ENCODE measurements at regions not wholly inside any gene's neighbourhood (a gene's known extent, or its start where the extent isn't known, plus 50 kb on each side); places are given as distances from the start of the nearest gene placed in this dataset.

DNA sequence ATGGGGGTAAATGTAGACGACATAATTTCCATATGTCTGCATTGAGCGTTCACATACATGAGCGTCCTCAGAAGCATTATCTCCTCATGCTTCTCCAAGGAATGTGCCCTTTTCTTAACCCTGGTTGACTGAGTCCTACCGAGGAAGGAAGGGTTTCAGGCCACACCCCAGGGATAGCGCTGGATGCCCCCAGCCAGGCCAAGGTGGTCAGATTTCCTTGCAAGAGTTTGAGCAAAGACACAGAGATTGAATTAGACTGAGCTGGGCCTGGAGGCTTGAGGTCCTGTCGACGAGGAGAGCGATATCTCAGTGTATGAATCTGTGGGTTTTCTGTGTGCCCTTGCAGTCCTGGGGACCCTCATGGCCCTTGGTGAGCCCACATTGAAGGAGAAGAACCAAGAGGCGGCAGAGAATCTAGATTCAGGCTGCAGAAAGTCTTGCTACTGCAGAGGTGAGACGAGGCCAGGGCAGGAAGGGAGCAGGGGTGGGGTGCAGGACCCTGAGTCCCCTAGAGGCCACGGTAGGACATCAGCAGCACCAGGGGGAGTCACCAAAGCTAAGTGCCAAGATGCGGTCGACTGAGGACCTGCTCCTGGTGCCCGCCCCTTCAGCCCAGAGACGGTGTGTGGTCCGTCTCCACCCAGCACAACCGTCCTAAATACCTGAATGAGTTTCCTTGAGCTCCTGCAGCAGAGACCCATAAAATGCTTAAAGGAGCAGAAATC is 94.7 kb upstream of the DIO3 start:
- H3K14ac ChIP-seq (ENCODE audit: low read length in 2 of 2): no peak overlapping the region
- no peaks in the 10 kb centered on the region for H3K36me3 ChIP-seq (ENCODE audit: control insufficient read depth in 1 of 2, insufficient read depth in 2 of 2, low read depth in 1 of 2, low read length in 2 of 2)
- H4K8ac ChIP-seq (ENCODE audit: low read length): no peak overlapping the region
- H3K27me3 ChIP-seq (ENCODE audit: control insufficient read depth in 1 of 2, insufficient read depth in 1 of 2, low read length in 2 of 2): peaks cover 13 to 23% of the 10 kb centered on the region in 2 experiments
- H3K27ac ChIP-seq (ENCODE audit: low read length, poor library complexity, severe bottlenecking): no peak overlapping the region
- no peak for DNase-seq
- H3K9me3 ChIP-seq (ENCODE audit: control insufficient read depth, low read length): no peaks in the 10 kb centered on the region
- no peak overlapping the region for H2BK15ac ChIP-seq (ENCODE audit: low read depth, poor library complexity, severe bottlenecking)
- no peak overlapping the region for H3K9ac ChIP-seq (ENCODE audit: low read length)
- no peak overlapping the region for H3K4ac ChIP-seq (ENCODE audit: low read depth in 1 of 2, low read length in 2 of 2)
- H3K23ac ChIP-seq (ENCODE audit: low read length in 2 of 2): no peak overlapping the region
- 82% methylated on average over 17 of the region's 17 CpGs for WGBS
- H3K4me1 ChIP-seq (ENCODE audit: control insufficient read depth, insufficient read depth, low read depth, low read length): no peaks in the 10 kb centered on the region
- no peak overlapping the region for H2BK120ac ChIP-seq (ENCODE audit: low read depth, low read length)
- no peak overlapping the region for H2BK12ac ChIP-seq (ENCODE audit: low read length in 2 of 2)
- H3K18ac ChIP-seq (ENCODE audit: low read depth in 1 of 2, low read length in 2 of 2): no peak overlapping the region
- no peak overlapping the region for H2BK5ac ChIP-seq (ENCODE audit: low read depth, low read length, poor library complexity, severe bottlenecking)
- H2AFZ ChIP-seq (ENCODE audit: low read depth, low read length): no peak overlapping the region
- H3K79me1 ChIP-seq (replicated peaks; ENCODE audit: low read length, poor library complexity, severe bottlenecking): no peaks in the 10 kb centered on the region
- no peak overlapping the region for H4K91ac ChIP-seq (ENCODE audit: low read length)
- H3K4me3 ChIP-seq (ENCODE audit: insufficient read depth in 1 of 2, low read depth in 1 of 2, low read length in 2 of 2): no peak overlapping the region
- H2AK5ac ChIP-seq (ENCODE audit: low read length, severe bottlenecking): no peak overlapping the region
- no peak overlapping the region for H3K4me2 ChIP-seq (ENCODE audit: low read length, poor library complexity, severe bottlenecking)

- Histone ChIP-seq H3K9ac (ENCODE audit: low read length) (no peak overlapping the region), H3K4ac (ENCODE audit: low read depth in 1 of 2, low read length in 2 of 2) (no peak overlapping the region), H3K36me3 (ENCODE audit: control insufficient read depth in 1 of 2, insufficient read depth in 2 of 2, low read depth in 1 of 2, low read length in 2 of 2) (no peaks in the 10 kb centered on the region), H3K14ac (ENCODE audit: low read length in 2 of 2) (no peak overlapping the region), H2AK5ac (ENCODE audit: low read length, severe bottlenecking) (no peak overlapping the region), H3K9me3 (ENCODE audit: control insufficient read depth, low read length) (no peaks in the 10 kb centered on the region), H3K79me1 (replicated peaks; ENCODE audit: low read length, poor library complexity, severe bottlenecking) (no peaks in the 10 kb centered on the region), H2AFZ (ENCODE audit: low read depth, low read length) (no peak overlapping the region), H2BK12ac (ENCODE audit: low read length in 2 of 2) (no peak overlapping the region), H3K27ac (ENCODE audit: low read length, poor library complexity, severe bottlenecking) (no peak overlapping the region), H3K4me2 (ENCODE audit: low read length, poor library complexity, severe bottlenecking) (no peak overlapping the region), H2BK120ac (ENCODE audit: low read depth, low read length) (no peak overlapping the region), H4K8ac (ENCODE audit: low read length) (no peak overlapping the region), H3K23ac (ENCODE audit: low read length in 2 of 2) (no peak overlapping the region), H4K91ac (ENCODE audit: low read length) (no peak overlapping the region), H3K27me3 (ENCODE audit: control insufficient read depth in 1 of 2, insufficient read depth in 1 of 2, low read length in 2 of 2) (peaks cover 8 to 23% of the 10 kb centered on the region in 2 experiments), H2BK5ac (ENCODE audit: low read depth, low read length, poor library complexity, severe bottlenecking) (no peak overlapping the region), H3K4me1 (ENCODE audit: control insufficient read depth, insufficient read depth, low read depth, low read length) (no peaks in the 10 kb centered on the region), H3K18ac (ENCODE audit: low read depth in 1 of 2, low read length in 2 of 2) (no peak overlapping the region), H2BK15ac (ENCODE audit: low read depth, poor library complexity, severe bottlenecking) (no peak overlapping the region), H3K4me3 (ENCODE audit: insufficient read depth in 1 of 2, low read depth in 1 of 2, low read length in 2 of 2) (no peak overlapping the region)
- DNase-seq: no peak
- 87% methylated on average over 12 of the region's 13 CpGs for WGBS
Observed at GRCh38 chr14:101467181-101467926, 93.9 kb upstream of the DIO3 start.

- Histone ChIP-seq H3K4me3 (ENCODE audit: insufficient read depth in 1 of 2, low read depth in 1 of 2, low read length in 2 of 2) (no peak overlapping the region), H4K8ac (ENCODE audit: low read length) (no peak overlapping the region), H2BK15ac (ENCODE audit: low read depth, poor library complexity, severe bottlenecking) (no peak overlapping the region), H3K23ac (ENCODE audit: low read length in 2 of 2) (no peak overlapping the region), H2AFZ (ENCODE audit: low read depth, low read length) (no peak overlapping the region), H3K27ac (ENCODE audit: low read length, poor library complexity, severe bottlenecking) (no peak overlapping the region), H3K4ac (ENCODE audit: low read depth in 1 of 2, low read length in 2 of 2) (no peak overlapping the region), H3K27me3 (ENCODE audit: control insufficient read depth in 1 of 2, insufficient read depth in 1 of 2, low read length in 2 of 2) (peaks cover 8 to 35% of the 10 kb centered on the region in 2 experiments), H3K4me1 (ENCODE audit: control insufficient read depth, insufficient read depth, low read depth, low read length) (no peaks in the 10 kb centered on the region), H2AK5ac (ENCODE audit: low read length, severe bottlenecking) (no peak overlapping the region), H3K14ac (ENCODE audit: low read length in 2 of 2) (no peak overlapping the region), H3K79me1 (replicated peaks; ENCODE audit: low read length, poor library complexity, severe bottlenecking) (no peaks in the 10 kb centered on the region), H2BK12ac (ENCODE audit: low read length in 2 of 2) (no peak overlapping the region), H2BK5ac (ENCODE audit: low read depth, low read length, poor library complexity, severe bottlenecking) (no peak overlapping the region), H2BK120ac (ENCODE audit: low read depth, low read length) (no peak overlapping the region), H3K4me2 (ENCODE audit: low read length, poor library complexity, severe bottlenecking) (no peak overlapping the region), H3K18ac (ENCODE audit: low read depth in 1 of 2, low read length in 2 of 2) (no peak overlapping the region), H4K91ac (ENCODE audit: low read length) (no peak overlapping the region), H3K9ac (ENCODE audit: low read length) (no peak overlapping the region), H3K36me3 (ENCODE audit: control insufficient read depth in 1 of 2, insufficient read depth in 2 of 2, low read depth in 1 of 2, low read length in 2 of 2) (no peaks in the 10 kb centered on the region), H3K9me3 (ENCODE audit: control insufficient read depth, low read length) (no peaks in the 10 kb centered on the region)
- no peak for DNase-seq
- WGBS: 83% methylated on average over 23 of the region's 25 CpGs
Observed at GRCh38 chr14:101469382-101470247, 91.7 kb upstream of the DIO3 start.

GRCh38 chr14:101470266-101470665 is 91.0 kb upstream of the DIO3 start:
- Histone ChIP-seq H3K4ac (ENCODE audit: low read depth in 1 of 2, low read length in 2 of 2) (no peak overlapping the region), H2BK5ac (ENCODE audit: low read depth, low read length, poor library complexity, severe bottlenecking) (no peak overlapping the region), H3K79me1 (replicated peaks; ENCODE audit: low read length, poor library complexity, severe bottlenecking) (no peaks in the 10 kb centered on the region), H4K91ac (ENCODE audit: low read length) (no peak overlapping the region), H2BK120ac (ENCODE audit: low read depth, low read length) (no peak overlapping the region), H3K36me3 (ENCODE audit: control insufficient read depth in 1 of 2, insufficient read depth in 2 of 2, low read depth in 1 of 2, low read length in 2 of 2) (no peaks in the 10 kb centered on the region), H3K18ac (ENCODE audit: low read depth in 1 of 2, low read length in 2 of 2) (no peak overlapping the region), H3K4me3 (ENCODE audit: insufficient read depth in 1 of 2, low read depth in 1 of 2, low read length in 2 of 2) (no peak overlapping the region), H3K14ac (ENCODE audit: low read length in 2 of 2) (no peak overlapping the region), H3K4me1 (ENCODE audit: control insufficient read depth, insufficient read depth, low read depth, low read length) (no peaks in the 10 kb centered on the region), H3K4me2 (ENCODE audit: low read length, poor library complexity, severe bottlenecking) (no peak overlapping the region), H2BK15ac (ENCODE audit: low read depth, poor library complexity, severe bottlenecking) (no peak overlapping the region), H2AK5ac (ENCODE audit: low read length, severe bottlenecking) (no peak overlapping the region), H3K9ac (ENCODE audit: low read length) (no peak overlapping the region), H3K23ac (ENCODE audit: low read length in 2 of 2) (no peak overlapping the region), H3K27ac (ENCODE audit: low read length, poor library complexity, severe bottlenecking) (no peak overlapping the region), H4K8ac (ENCODE audit: low read length) (no peak overlapping the region), H3K27me3 (ENCODE audit: control insufficient read depth in 1 of 2, insufficient read depth in 1 of 2, low read length in 2 of 2) (peaks cover 11 to 34% of the 10 kb centered on the region in 2 experiments), H3K9me3 (ENCODE audit: control insufficient read depth, low read length) (no peaks in the 10 kb centered on the region), H2BK12ac (ENCODE audit: low read length in 2 of 2) (no peak overlapping the region), H2AFZ (ENCODE audit: low read depth, low read length) (no peak overlapping the region)
- WGBS: 67% methylated on average over 12 of the region's 12 CpGs
- DNase-seq: no peak
